Activated T-helper 2 cell treated with anti-CD3 and anti-CD28 coated beads, Interferon-gamma antibody, Interleukin-2, Interleukin-4, amounts not matched to agents 10 μg/mL and 5 μg/mL and 100 μg/mL, durations not matched to agents 14 hours and 24 hours and 36 hours (primary cell): ENCODE measurements at regions not wholly inside any gene's neighbourhood (a gene's known extent, or its start where the extent isn't known, plus 50 kb on each side); places are given as distances from the start of the nearest gene placed in this dataset.
"Not testable (repeated sequence)": the region's sequence is repeated elsewhere in the genome, so short reads cannot be mapped to it uniquely, and the experiment has no call there.

ENCODE experiments used
- DNase-seq: peaks from one replicate; pipeline ENCODE4 v3.0.0; 2021; ENCODE audit warnings: low spot score
- H3K27ac Mint-ChIP-seq: one replicate; pipeline ENCODE4 v1.8.0; 2021; ENCODE audit warnings: mixed read lengths
- H3K27me3 Mint-ChIP-seq: one replicate; pipeline ENCODE4 v1.8.0; 2021; ENCODE audit warnings: low read depth, mixed read lengths
- H3K36me3 Mint-ChIP-seq: one replicate; pipeline ENCODE4 v1.8.0; 2021; ENCODE audit warnings: low read depth, mixed read lengths
- H3K4me1 Mint-ChIP-seq: one replicate; pipeline ENCODE4 v1.8.0; 2021; ENCODE audit warnings: low read depth, mixed read lengths
- H3K4me3 Mint-ChIP-seq: one replicate; pipeline ENCODE4 v1.8.0; 2021; ENCODE audit warnings: low read depth, mild to moderate bottlenecking, moderate library complexity, mixed read lengths
- H3K9me3 Mint-ChIP-seq: one replicate; pipeline ENCODE4 v1.8.0; 2021; ENCODE audit warnings: mixed read lengths
- intact Hi-C: fragments of 100-400 bp; cut with micrococcal nuclease; formaldehyde crosslinking; loops from one replicate; pipeline ENCODE4 v1.15.1; 2023

DNA sequence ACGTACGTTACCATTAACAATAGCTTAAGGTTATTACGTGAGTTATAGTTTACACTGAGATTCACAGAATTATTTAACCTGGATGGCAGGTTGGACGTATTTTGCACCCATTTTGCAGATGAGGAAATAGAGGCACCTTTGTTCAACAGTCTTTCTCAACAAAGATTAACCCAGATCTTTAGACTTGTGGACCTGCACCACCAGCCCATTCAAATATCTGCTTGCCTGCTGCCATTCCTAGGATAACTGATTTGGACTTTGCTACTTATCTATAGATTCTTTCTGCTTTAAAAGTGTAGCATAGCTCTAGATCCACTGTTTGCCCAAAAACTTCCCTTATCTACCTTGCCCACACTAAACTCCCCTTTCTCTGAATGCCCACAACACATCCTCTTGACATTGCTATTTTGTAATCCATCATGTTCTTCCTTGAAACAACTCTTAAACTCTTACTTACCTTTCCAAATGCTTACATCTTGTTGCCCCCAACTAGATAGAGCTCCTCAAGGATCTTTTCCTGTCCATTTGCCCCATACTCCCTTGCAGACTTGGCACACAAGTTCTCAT is 56.4 kb upstream of the TNFAIP3 start:
- peak overlapping the region; percentile 90 for H3K27ac Mint-ChIP-seq
- H3K4me1 Mint-ChIP-seq, result peaks cover 52% of the 10 kb centered on the region
- H3K9me3 Mint-ChIP-seq, result peaks cover 8% of the 10 kb centered on the region
- peaks cover 7% of the 10 kb centered on the region for H3K36me3 Mint-ChIP-seq
- peak overlapping the region; percentile 7 for H3K4me3 Mint-ChIP-seq
- intact Hi-C loops, result loop anchor here (1.0 to 5.0 kb wide), 5 partner anchors 13 to 56 kb away; no protein-coding TSS in a partner anchor
- no peaks in the 10 kb centered on the region for H3K27me3 Mint-ChIP-seq
- no peak for DNase-seq

DNA sequence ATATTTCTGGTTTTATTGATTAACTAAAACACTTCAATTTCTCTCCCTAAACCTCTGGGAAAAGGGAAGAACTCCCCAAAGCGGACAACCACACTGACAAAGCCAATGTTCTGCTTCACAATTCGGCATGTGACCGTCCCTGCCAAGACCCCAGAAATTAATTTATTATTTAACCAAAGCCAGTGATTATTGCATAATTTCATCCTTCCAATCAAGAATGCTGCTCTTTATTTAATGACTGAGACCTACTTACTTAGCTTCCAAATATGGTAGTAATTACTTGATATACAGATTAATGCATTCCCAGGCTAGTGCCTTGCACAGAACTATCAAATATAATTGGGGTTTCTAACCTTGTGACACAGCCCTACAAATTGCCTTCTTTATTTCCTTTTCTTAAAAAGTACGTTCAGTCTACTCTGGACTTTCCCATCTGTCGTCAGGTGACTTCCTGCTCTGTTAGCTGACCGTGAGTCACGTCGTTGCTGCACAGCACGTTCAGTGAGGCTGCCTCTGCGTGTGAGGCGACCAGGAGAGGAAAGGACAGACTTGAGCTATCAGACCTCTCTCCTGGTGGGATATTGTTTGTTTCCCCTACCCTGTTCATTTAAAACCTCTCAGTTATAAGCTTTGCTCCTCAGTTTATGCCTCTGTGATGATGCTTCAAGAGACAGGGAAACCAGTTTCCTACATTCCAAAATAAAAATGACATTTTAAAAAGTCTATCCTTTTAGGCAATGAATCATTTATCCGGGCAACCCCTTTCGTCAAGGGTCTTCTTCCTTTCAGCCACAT is 55.7 kb upstream of the TNFAIP3 start:
- H3K27ac Mint-ChIP-seq, result peak overlapping the region; percentile 90
- peaks cover 10% of the 10 kb centered on the region for H3K36me3 Mint-ChIP-seq
- H3K4me3 Mint-ChIP-seq, result peak overlapping the region; percentile 7
- H3K9me3 Mint-ChIP-seq, result peaks cover 8% of the 10 kb centered on the region
- no peaks in the 10 kb centered on the region for H3K27me3 Mint-ChIP-seq
- intact Hi-C loops, result loop anchor here (1.0 to 5.0 kb wide), 5 partner anchors 12 to 55 kb away; no protein-coding TSS in a partner anchor
- peak; percentile 69 for DNase-seq
- H3K4me1 Mint-ChIP-seq, result peaks cover 59% of the 10 kb centered on the region

DNA sequence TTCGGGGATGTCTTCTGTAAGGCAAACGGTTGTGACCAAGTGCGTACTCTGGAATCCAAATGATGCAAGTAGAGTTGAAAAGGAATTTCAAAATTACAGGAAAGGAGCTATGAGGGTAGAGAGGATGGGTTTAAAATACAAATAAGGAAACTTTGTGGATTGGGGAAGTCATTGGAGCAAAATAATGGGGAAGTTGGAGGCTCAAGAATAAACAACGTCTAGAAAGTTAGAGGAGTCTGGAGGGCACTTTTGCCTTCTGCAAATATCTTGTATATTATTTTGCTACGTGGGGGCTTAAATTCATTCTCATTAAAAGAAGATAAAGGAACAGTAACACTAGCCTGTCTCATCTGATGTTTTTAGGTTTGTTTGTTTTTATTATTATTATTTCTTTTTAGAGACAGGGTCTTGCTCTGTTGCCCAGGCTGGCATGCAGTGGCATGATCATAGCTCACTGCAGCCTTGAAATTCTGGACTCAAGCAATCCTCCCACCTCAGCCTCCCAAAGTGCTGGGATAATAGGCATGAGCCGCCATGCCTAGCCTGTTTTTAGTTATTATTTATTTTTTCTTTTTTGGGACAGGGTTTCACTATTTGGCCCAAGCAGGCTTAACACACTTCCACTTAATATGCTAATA is 55.0 kb upstream of the TNFAIP3 start:
- Mint-ChIP-seq H3K27me3 (no peaks in the 10 kb centered on the region), H3K36me3 (peaks cover 9% of the 10 kb centered on the region), H3K27ac (peak overlapping the region; percentile 90), H3K4me3 (peak overlapping the region; percentile 7), H3K4me1 (peaks cover 65% of the 10 kb centered on the region), H3K9me3 (peaks cover 6% of the 10 kb centered on the region)
- intact Hi-C loops, result loop anchor here (1.0 to 5.0 kb wide), 5 partner anchors 11 to 54 kb away; no protein-coding TSS in a partner anchor
- no peak for DNase-seq

DNA sequence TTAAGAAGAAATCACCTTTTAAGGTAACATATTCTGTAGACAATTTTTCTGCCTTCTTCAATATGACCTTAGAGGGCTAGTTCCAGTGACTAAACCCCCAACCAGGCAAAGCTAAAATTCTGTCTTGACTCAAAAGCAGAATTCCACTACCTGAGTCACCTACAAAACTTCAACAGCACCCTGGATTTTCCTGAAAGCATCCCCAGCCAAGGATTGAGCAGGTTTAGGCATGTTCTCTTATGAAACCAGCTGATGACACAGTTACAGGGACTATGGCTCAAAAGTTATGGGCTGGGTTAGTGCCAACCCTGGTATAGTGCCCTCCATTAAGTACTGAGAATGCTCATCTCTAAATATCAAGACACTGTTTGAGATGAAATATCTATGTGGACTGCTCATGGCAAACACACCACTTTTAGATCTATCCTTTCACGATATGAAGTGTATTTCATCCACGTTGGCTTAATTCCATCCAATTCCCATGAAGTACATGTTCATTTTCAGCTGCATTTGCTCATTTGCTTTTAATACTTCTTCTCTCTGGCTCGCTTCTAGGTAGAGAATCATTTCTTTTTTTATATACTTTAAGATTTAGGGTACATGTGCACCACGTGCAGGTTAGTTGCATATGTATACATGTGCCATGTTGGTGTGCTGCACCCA is 53.6 kb upstream of the TNFAIP3 start:
- DNase-seq, result no peak
- H3K4me3 Mint-ChIP-seq, result no peak overlapping the region
- H3K9me3 Mint-ChIP-seq, result no peaks in the 10 kb centered on the region
- no peak overlapping the region for H3K27ac Mint-ChIP-seq
- peaks cover 62% of the 10 kb centered on the region for H3K4me1 Mint-ChIP-seq
- intact Hi-C loops, result loop anchor here (5.0 kb wide), 1 partner anchor 34 kb away; no protein-coding TSS in a partner anchor
- peaks cover 3% of the 10 kb centered on the region for H3K36me3 Mint-ChIP-seq
- no peaks in the 10 kb centered on the region for H3K27me3 Mint-ChIP-seq

DNA sequence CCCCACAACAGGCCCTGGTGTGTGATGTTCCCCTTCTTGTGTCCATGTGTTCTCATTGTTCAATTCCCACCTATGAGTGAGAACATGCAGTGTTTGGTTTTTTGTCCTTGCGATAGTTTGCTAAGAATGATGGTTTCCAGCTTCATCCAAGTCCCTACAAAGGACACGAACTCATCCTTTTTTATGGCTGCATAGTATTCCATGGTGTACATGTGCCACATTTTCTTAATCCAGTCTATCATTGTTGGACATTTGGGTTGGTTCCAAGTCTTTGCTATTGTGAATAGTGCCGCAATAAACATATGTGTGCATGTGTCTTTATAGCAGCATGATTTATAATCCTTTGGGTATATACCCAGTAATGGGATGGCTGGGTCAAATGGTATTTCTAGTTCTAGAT is 53.0 kb upstream of the TNFAIP3 start:
- peaks cover 58% of the 10 kb centered on the region for H3K4me1 Mint-ChIP-seq
- H3K9me3 Mint-ChIP-seq, H3K27me3 Mint-ChIP-seq, H3K27ac Mint-ChIP-seq, H3K36me3 Mint-ChIP-seq, H3K4me3 Mint-ChIP-seq, DNase-seq: not testable (repeated sequence)
- intact Hi-C loops, result loop anchor here (5.0 kb wide), 1 partner anchor 33 kb away; no protein-coding TSS in a partner anchor

DNA sequence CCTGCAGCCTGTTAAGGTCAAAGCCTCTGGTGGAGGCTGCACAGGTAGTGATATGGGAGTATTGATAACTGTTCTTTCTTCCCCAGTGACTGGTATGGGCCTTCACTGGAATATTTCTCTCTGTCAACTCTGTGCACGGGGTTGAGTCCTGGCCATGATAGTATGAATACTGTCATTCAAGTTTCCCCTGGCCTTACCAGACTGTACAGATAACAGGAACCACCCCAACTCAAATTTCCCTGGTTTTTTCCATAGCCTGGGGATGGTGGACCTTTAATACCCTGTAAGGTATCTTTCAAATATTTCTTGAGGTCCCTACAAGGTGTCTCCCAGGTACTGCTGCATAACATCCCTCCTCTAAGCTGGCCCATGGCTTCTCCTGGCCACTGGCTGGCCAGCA is 51.4 kb upstream of the TNFAIP3 start:
- intact Hi-C loops, result no loop called here

DNA sequence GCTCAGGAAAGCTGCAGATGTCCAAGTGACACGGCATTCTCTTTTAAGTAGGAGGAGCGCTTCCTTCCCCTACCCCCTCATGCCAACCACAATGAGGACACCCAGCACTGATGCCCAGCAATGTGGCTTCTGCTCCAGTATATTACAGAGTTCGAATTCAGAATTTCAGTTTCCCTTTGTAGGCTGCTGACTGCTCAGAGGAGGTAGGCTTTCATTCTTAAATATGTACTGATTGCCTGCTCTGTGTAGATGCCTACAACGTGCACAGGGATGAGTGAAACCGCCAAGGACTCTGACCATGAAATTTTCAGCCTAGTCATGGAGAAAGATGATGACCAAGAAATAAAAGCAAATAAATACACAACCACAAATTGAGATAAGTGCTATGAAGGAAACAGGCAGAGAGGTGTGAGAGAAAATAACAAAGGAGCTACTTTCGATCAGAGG is 50.9 kb upstream of the TNFAIP3 start:
- no peaks in the 10 kb centered on the region for H3K9me3 Mint-ChIP-seq
- H3K36me3 Mint-ChIP-seq, result peaks cover 3% of the 10 kb centered on the region
- DNase-seq, result no peak
- H3K4me3 Mint-ChIP-seq, result peak overlapping the region; percentile 69
- intact Hi-C loops, result no loop called here
- peak overlapping the region; percentile 87 for H3K27ac Mint-ChIP-seq
- H3K27me3 Mint-ChIP-seq, result no peaks in the 10 kb centered on the region
- peaks cover 60% of the 10 kb centered on the region for H3K4me1 Mint-ChIP-seq

More for the DNA sequence above, 51.4 kb upstream of the TNFAIP3 start:
- no peak for DNase-seq
- no peaks in the 10 kb centered on the region for H3K9me3 Mint-ChIP-seq
- H3K4me1 Mint-ChIP-seq, result peaks cover 62% of the 10 kb centered on the region
- H3K27ac Mint-ChIP-seq, result peak overlapping the region; percentile 87
- H3K27me3 Mint-ChIP-seq, result no peaks in the 10 kb centered on the region
- peaks cover 3% of the 10 kb centered on the region for H3K36me3 Mint-ChIP-seq
- peak overlapping the region; percentile 69 for H3K4me3 Mint-ChIP-seq

DNA sequence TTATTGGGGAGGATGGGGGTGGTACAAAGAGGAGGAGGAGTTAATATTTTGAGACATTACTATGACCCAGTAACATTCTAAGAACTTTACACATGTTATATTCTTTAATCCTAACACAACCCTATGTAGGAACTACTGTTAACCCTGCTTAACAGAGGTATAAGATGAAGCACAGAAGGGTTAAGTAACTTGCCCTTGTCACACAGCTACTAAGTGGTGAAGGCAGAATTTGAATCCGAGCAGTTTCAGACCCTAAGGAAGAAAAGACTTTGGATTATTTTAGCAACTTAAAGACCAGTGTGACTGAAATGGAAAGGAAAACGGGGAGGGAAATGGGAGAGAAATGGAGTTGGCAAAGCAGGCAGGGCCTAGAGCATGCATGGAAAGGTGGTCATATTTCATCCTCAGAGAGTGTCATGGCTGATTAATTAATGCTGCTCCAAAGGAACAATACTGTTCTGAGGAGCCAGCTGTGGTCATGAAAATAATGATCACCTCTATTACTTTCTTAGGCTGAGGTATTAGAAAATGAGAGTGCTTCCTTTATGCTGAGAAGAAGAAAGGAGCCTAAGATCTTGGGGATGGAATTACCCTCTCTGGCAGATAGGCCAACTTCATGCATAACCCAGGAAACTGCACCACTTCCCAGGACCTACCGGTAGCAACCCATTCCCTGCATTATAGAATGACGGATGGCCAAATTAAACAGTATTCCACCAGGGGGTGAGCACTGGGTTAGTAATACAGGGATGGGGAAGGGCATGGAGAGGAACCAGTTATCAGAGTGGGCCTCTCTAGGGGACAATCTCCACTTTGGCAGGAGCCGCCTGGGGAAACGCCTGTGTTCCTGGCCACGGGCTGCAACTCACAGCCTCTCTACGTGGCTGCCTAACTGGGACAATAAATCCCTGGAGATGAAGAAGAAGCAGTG is 50.1 kb upstream of the TNFAIP3 start:
- Mint-ChIP-seq H3K4me3 (peak overlapping the region; percentile 17), H3K36me3 (peaks cover 3% of the 10 kb centered on the region), H3K27ac (peak overlapping the region; percentile 13), H3K4me1 (peaks cover 60% of the 10 kb centered on the region), H3K27me3 (no peaks in the 10 kb centered on the region), H3K9me3 (no peaks in the 10 kb centered on the region)
- intact Hi-C loops, result no loop called here
- DNase-seq, result no peak
